H1 (cell line): ENCODE measurements at regions not wholly inside any gene's neighbourhood (a gene's known extent, or its start where the extent isn't known, plus 50 kb on each side); places are given as distances from the start of the nearest gene placed in this dataset.

Experiments used
- CTCF ChIA-PET: fragments of 300-600 bp; sonication (Branson Sonifier 250); formaldehyde crosslinking; loops from one replicate; lab custom pipeline; 2021; ENCODE audit not compliant: partially characterized antibody; lab: Charles Lee
- POLR2A ChIA-PET: fragments of 300-600 bp; sonication (Branson Sonifier 250); formaldehyde crosslinking; loops from one replicate; lab custom pipeline; 2021; ENCODE audit warnings: inconsistent platforms; ENCODE audit not compliant: partially characterized antibody; lab: Charles Lee
- DNase-seq, 2 experiments: peaks; one replicate each; pipeline versions ENCODE4 v3.0.0 to v3.0.0-alpha.2; 2010 to 2022; ENCODE audit warnings: low spot score in 2 of 2, low read depth in 1 of 2, mixed read lengths in 1 of 2
- FAIRE-seq: peaks from 2 replicates; lab custom pipeline; 2011; peaks lifted over from hg19 to GRCh38; lab: Jason Lieb, UNC
- H2AFZ ChIP-seq: 2 replicates; pipeline ENCODE4 v1.8.1; 2012; ENCODE audit warnings: low read length, inconsistent platforms
- H2AK5ac ChIP-seq: 2 replicates; pipeline ENCODE4 v1.6.1; 2013; ENCODE audit warnings: low read depth, low read length
- H2BK120ac ChIP-seq: replicated peaks from 2 replicates; pipeline ENCODE3; 2013; ENCODE audit warnings: low read depth, low read length, inconsistent platforms
- H2BK12ac ChIP-seq: 2 replicates; pipeline ENCODE4 v1.6.1; 2013; ENCODE audit warnings: low read depth, low read length
- H2BK15ac ChIP-seq: 2 replicates; pipeline ENCODE4 v1.6.1; 2013; ENCODE audit warnings: low read length
- H2BK20ac ChIP-seq: 2 replicates; pipeline ENCODE4 v1.6.1; 2013; ENCODE audit warnings: low read length
- H2BK5ac ChIP-seq: 2 replicates; pipeline ENCODE4 v1.6.1; 2013; ENCODE audit warnings: low read depth, low read length
- H3K14ac ChIP-seq: 2 replicates; pipeline ENCODE4 v1.6.1; 2013; ENCODE audit warnings: inconsistent platforms; ENCODE audit not compliant: insufficient read length
- H3K18ac ChIP-seq: 2 replicates; pipeline ENCODE4 v1.6.1; 2013; ENCODE audit warnings: low read length; ENCODE audit errors: extremely low read depth
- H3K23ac ChIP-seq: 2 replicates; pipeline ENCODE4 v1.6.1; 2013; ENCODE audit warnings: inconsistent platforms; ENCODE audit not compliant: insufficient read length
- H3K23me2 ChIP-seq: 2 replicates; pipeline ENCODE4 v1.6.1; 2013; ENCODE audit warnings: low read depth, low read length
- H3K27ac ChIP-seq: 2 replicates; pipeline ENCODE4 v1.6.1; 2011; ENCODE audit warnings: low read depth, low read length, inconsistent platforms
- H3K27me3 ChIP-seq, 4 experiments: replicated peaks in 1 of 4; 1 replicate in 1 of 4; 2 replicates in 3 of 4; pipeline versions ENCODE4 v1.6.1 to v1.8.1; 2011 to 2013; ENCODE audit warnings: low read length in 3 of 4, mild to moderate bottlenecking in 3 of 4, inconsistent platforms in 2 of 4, mixed read lengths in 2 of 4, moderate library complexity in 1 of 4; ENCODE audit not compliant: control insufficient read depth in 3 of 4, insufficient read depth in 3 of 4; ENCODE audit errors: extremely low read depth in 1 of 4
- H3K36me3 ChIP-seq, 4 experiments: 2 replicates each; pipeline versions ENCODE4 v1.6.1 to v1.8.1; 2011 to 2013; ENCODE audit warnings: mild to moderate bottlenecking in 4 of 4, low read length in 3 of 4, moderate library complexity in 2 of 4, control low read depth in 1 of 4, inconsistent platforms in 1 of 4; ENCODE audit not compliant: insufficient read depth in 4 of 4, control insufficient read depth in 2 of 4
- H3K4ac ChIP-seq: replicated peaks from 2 replicates; pipeline ENCODE3; 2013; ENCODE audit warnings: low read length, low read depth, mixed read lengths, inconsistent platforms; ENCODE audit not compliant: insufficient read length
- H3K4me1 ChIP-seq, 4 experiments: replicated peaks in 1 of 4; 1 replicate in 1 of 4; 2 replicates in 3 of 4; pipeline versions ENCODE4 v1.6.1 to v1.8.1; 2011 to 2013; ENCODE audit warnings: low read length in 3 of 4, inconsistent platforms in 2 of 4, mixed read lengths in 1 of 4; ENCODE audit not compliant: insufficient read depth in 4 of 4, control insufficient read depth in 3 of 4
- H3K4me2 ChIP-seq, 2 experiments: 2 replicates each; pipeline versions ENCODE4 v1.6.1 to v1.8.1; 2011 to 2013; ENCODE audit warnings: low read depth in 2 of 2, low read length in 2 of 2, control low read depth in 1 of 2, inconsistent platforms in 1 of 2, mild to moderate bottlenecking in 1 of 2; ENCODE audit not compliant: insufficient read depth in 1 of 2
- H3K4me3 ChIP-seq, 4 experiments: fragments of 200-600, 300-600 bp in 1 of 4; sonication (generic), shearing (Covaris generic), sonication (Bioruptor Twin) in 1 of 4; 2 replicates each; pipeline versions ENCODE4 v1.5.1 to v1.8.1; 2011 to 2016; ENCODE audit warnings: low read length in 4 of 4, low read depth in 3 of 4, control low read depth in 2 of 4, inconsistent platforms in 2 of 4, mild to moderate bottlenecking in 2 of 4, mixed read lengths in 1 of 4, moderate library complexity in 1 of 4; ENCODE audit not compliant: insufficient read depth in 2 of 4; ENCODE audit errors: extremely low read depth in 1 of 4
- H3K56ac ChIP-seq: replicated peaks from 2 replicates; pipeline ENCODE3; 2013; ENCODE audit warnings: low read depth, mild to moderate bottlenecking, mixed read lengths, low read length, inconsistent platforms; ENCODE audit not compliant: insufficient read length
- H3K79me1 ChIP-seq: 2 replicates; pipeline ENCODE4 v1.6.1; 2013; ENCODE audit warnings: low read depth, low read length, control low read depth
- H3K79me2 ChIP-seq, 2 experiments: 2 replicates each; pipeline versions ENCODE4 v1.6.1 to v1.8.1; 2012 to 2013; ENCODE audit warnings: low read length in 2 of 2, mild to moderate bottlenecking in 2 of 2, inconsistent platforms in 1 of 2; ENCODE audit not compliant: insufficient read depth in 2 of 2, control insufficient read depth in 1 of 2
- H3K9ac ChIP-seq, 4 experiments: replicated peaks in 1 of 4; 1 replicate in 1 of 4; 2 replicates in 3 of 4; pipeline versions ENCODE4 v1.6.1 to v1.8.1; 2011 to 2013; ENCODE audit warnings: low read depth in 3 of 4, low read length in 3 of 4, control low read depth in 2 of 4, mild to moderate bottlenecking in 2 of 4, moderate library complexity in 2 of 4, inconsistent platforms in 1 of 4; ENCODE audit errors: extremely low read depth in 1 of 4
- H3K9me3 ChIP-seq, 2 experiments: 2 replicates each; pipeline versions ENCODE4 v1.6.1 to v1.8.1; 2012 to 2013; ENCODE audit warnings: mild to moderate bottlenecking in 2 of 2, moderate library complexity in 2 of 2, control low read depth in 1 of 2, inconsistent platforms in 1 of 2, low read depth in 1 of 2, low read length in 1 of 2, mixed read lengths in 1 of 2; ENCODE audit not compliant: insufficient read depth in 2 of 2
- H4K20me1 ChIP-seq, 2 experiments: replicated peaks in 1 of 2; 2 replicates each; pipeline versions ENCODE3 to v1.8.1; 2011 to 2013; ENCODE audit warnings: inconsistent platforms in 2 of 2, low read length in 2 of 2, mild to moderate bottlenecking in 1 of 2; ENCODE audit not compliant: insufficient read depth in 2 of 2, control insufficient read depth in 1 of 2
- H4K5ac ChIP-seq: 2 replicates; pipeline ENCODE4 v1.6.1; 2013; ENCODE audit warnings: low read length, low read depth, mixed read lengths, inconsistent platforms; ENCODE audit not compliant: insufficient read length
- H4K8ac ChIP-seq: 2 replicates; pipeline ENCODE4 v1.8.0; 2013; ENCODE audit warnings: mild to moderate bottlenecking, moderate library complexity, low read length, inconsistent platforms; ENCODE audit not compliant: insufficient read depth; ENCODE audit errors: extremely low read depth
- H4K91ac ChIP-seq: replicated peaks from 2 replicates; pipeline ENCODE3; 2013; ENCODE audit warnings: low read length, mixed read lengths, inconsistent platforms; ENCODE audit not compliant: insufficient read length
- ASH2L ChIP-seq: fragments of 200-600, 300-600 bp; sonication (generic); IDR thresholded peaks from one replicate; pipeline ENCODE4 v1.7.1; 2017; ENCODE audit warnings: low read length
- KDM4A ChIP-seq: IDR thresholded peaks from one replicate; pipeline ENCODE4 v1.7.1; 2012; ENCODE audit warnings: low read depth, mild to moderate bottlenecking, moderate library complexity, low read length, inconsistent platforms; ENCODE audit not compliant: severe bottlenecking
- NANOG ChIP-seq: IDR thresholded peaks from 2 replicates; pipeline ENCODE4 v1.6.1; 2011; ENCODE audit warnings: low read length, low read depth, mild to moderate bottlenecking, inconsistent platforms; ENCODE audit not compliant: insufficient read depth, poor library complexity, severe bottlenecking
- POLR2AphosphoS5 ChIP-seq: IDR thresholded peaks from 2 replicates; pipeline ENCODE4 v1.6.1; 2011; ENCODE audit warnings: low read depth, low read length
- TBP ChIP-seq: IDR thresholded peaks from 2 replicates; pipeline ENCODE4 v1.6.1; 2011; ENCODE audit warnings: low read depth, low read length, improper control_type of control experiment
- YY1 ChIP-seq: IDR thresholded peaks from 2 replicates; pipeline ENCODE4 v1.6.1; 2011; ENCODE audit warnings: low read depth, mild to moderate bottlenecking, low read length
- WGBS, 2 experiments: shearing (Covaris generic) in 1 of 2; methylation state at CpG; one replicate each; pipeline versions ENCODE4 v1.1.6 to v1.1.7; 2013 to 2015; ENCODE audit warnings: low lambda C conversion rate in 2 of 2, mixed read lengths in 2 of 2, inconsistent platforms in 1 of 2, low coverage in 1 of 2, missing lambda C conversion rate in 1 of 2; ENCODE audit not compliant: insufficient replicate concordance in 2 of 2, insufficient coverage in 1 of 2, insufficient read length in 1 of 2; ENCODE audit errors: extremely low coverage in 1 of 2, missing lambda C conversion rate in 1 of 2; 5-methylcytosine and 5-hydroxymethylcytosine counted together

DNA sequence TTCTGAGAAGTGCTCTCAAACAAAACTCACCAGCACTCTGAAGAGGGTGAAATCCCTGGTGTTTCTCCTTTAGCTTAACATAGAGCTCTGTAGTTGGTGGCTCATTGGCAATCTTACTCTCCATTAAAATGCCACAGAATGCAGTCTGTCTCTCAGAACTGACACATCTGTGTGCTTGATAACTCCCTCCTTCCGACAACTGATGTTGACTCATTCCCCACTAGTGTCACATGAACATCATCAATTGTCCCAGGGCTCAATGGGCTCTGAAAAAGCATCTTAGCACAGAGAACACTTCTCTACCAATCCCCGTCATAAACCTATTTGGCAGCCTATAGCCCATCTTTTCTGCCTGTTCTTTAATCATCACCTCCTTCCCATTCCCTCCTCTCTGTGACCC lies 133.2 kb upstream of the ZC3H11B start:
- H3K56ac ChIP-seq: no peak overlapping the region
- H3K4ac ChIP-seq: no peak overlapping the region
- no peak overlapping the region for H2BK20ac ChIP-seq
- H2BK120ac ChIP-seq: no peak overlapping the region
- no peak overlapping the region for H3K9ac ChIP-seq
- ChIA-PET POLR2A (no interaction called here), CTCF (interaction anchor here (1.0 kb wide), 1 partner anchor 85 kb away, joined by 3 read pairs; no protein-coding TSS in a partner anchor)
- no peaks in the 10 kb centered on the region for H3K79me2 ChIP-seq
- no peak overlapping the region for H4K5ac ChIP-seq
- no peaks in the 10 kb centered on the region for H3K9me3 ChIP-seq
- no peaks in the 10 kb centered on the region for H4K20me1 ChIP-seq
- H3K79me1 ChIP-seq: no peaks in the 10 kb centered on the region
- H3K23me2 ChIP-seq: no peaks in the 10 kb centered on the region
- TF ChIP-seq NANOG: no peak
- no peak for TF ChIP-seq KDM4A
- TF ChIP-seq TBP: no peak
- no peak for TF ChIP-seq ASH2L
- no peak for TF ChIP-seq POLR2AphosphoS5
- TF ChIP-seq YY1: no peak
- no peak overlapping the region for H3K14ac ChIP-seq
- H3K18ac ChIP-seq: no peak overlapping the region
- H3K4me1 ChIP-seq: no peaks in the 10 kb centered on the region
- FAIRE-seq (no peak), DNase-seq (no peak)
- H3K27ac ChIP-seq: no peak overlapping the region
- no peak overlapping the region for H3K4me2 ChIP-seq
- no peak overlapping the region for H2AK5ac ChIP-seq
- H3K23ac ChIP-seq: no peak overlapping the region
- H3K27me3 ChIP-seq: no peaks in the 10 kb centered on the region
- no peak overlapping the region for H4K91ac ChIP-seq
- WGBS, 2 experiments: 92% methylated on average over 2 of the region's 2 CpGs; no CpG with 5 or more reads in 1 of the 2 experiments
- H2BK5ac ChIP-seq: no peak overlapping the region
- H2BK15ac ChIP-seq: no peak overlapping the region
- no peak overlapping the region for H3K4me3 ChIP-seq
- no peak overlapping the region for H2AFZ ChIP-seq
- H4K8ac ChIP-seq: no peak overlapping the region
- H3K36me3 ChIP-seq: no peaks in the 10 kb centered on the region
- no peak overlapping the region for H2BK12ac ChIP-seq
